ENCODE measurements at regions not wholly inside any gene's neighbourhood (a gene's known extent, or its start where the extent isn't known, plus 50 kb on each side); places are given as distances from the start of the nearest gene placed in this dataset.

- DNase-seq (ENCODE audit: low spot score) (no peak), ATAC-seq (no peak)
- H3K27ac Mint-ChIP-seq = no peak overlapping the region
- POLR2A ChIA-PET = no interaction called here
- peaks cover 7% of the 10 kb centered on the region for H3K36me3 Mint-ChIP-seq
- CTCF ChIA-PET = interaction anchor here (1.2 kb wide), 1 partner anchor 58 kb away, joined by 3 read pairs; no protein-coding TSS in a partner anchor
- H3K4me3 Mint-ChIP-seq = no peak overlapping the region
- peaks cover 19% of the 10 kb centered on the region for H3K4me1 Mint-ChIP-seq
- TF ChIP-seq ZNF671 (CRISPR knock-in tag; IDR thresholded peaks at IDR 0.05) (no peak), ESRRA (CRISPR knock-in tag; IDR thresholded peaks at IDR 0.05; ENCODE audit: borderline replicate concordance) (no peak), RELA (CRISPR knock-in tag; IDR thresholded peaks at IDR 0.05; ENCODE audit: borderline replicate concordance) (no peak), TCF7 (CRISPR knock-in tag; IDR thresholded peaks at IDR 0.05; ENCODE audit: low read depth) (no peak), SMAD4 (CRISPR knock-in tag; IDR thresholded peaks at IDR 0.05) (no peak), KAT7 (CRISPR knock-in tag; IDR thresholded peaks at IDR 0.05; ENCODE audit: borderline replicate concordance) (no peak), ZNF219 (CRISPR knock-in tag; IDR thresholded peaks at IDR 0.05; ENCODE audit: borderline replicate concordance) (no peak), ZBTB21 (CRISPR knock-in tag; IDR thresholded peaks at IDR 0.05; ENCODE audit: borderline replicate concordance) (no peak)
- H3K27me3 Mint-ChIP-seq (ENCODE audit: low read depth) = peaks cover 9% of the 10 kb centered on the region
- H3K9me3 Mint-ChIP-seq = peaks cover 18% of the 10 kb centered on the region
Measured at GRCh38 chr12:65660096-65660495, 164.2 kb upstream of the HMGA2 start.

- ATAC-seq = no peak
- TF ChIP-seq PREB (CRISPR knock-in tag; IDR thresholded peaks at IDR 0.05; ENCODE audit: borderline replicate concordance) (no peak), E2F1 (CRISPR knock-in tag; IDR thresholded peaks at IDR 0.05) (no peak), OVOL2 (CRISPR knock-in tag; IDR thresholded peaks at IDR 0.05; ENCODE audit: borderline replicate concordance) (no peak), ZSCAN18 (CRISPR knock-in tag; IDR thresholded peaks at IDR 0.05) (no peak), ETV6 (CRISPR knock-in tag; IDR thresholded peaks at IDR 0.05) (no peak), HMGA2 (CRISPR knock-in tag; IDR thresholded peaks at IDR 0.05) (no peak), HMGXB4 (CRISPR knock-in tag; IDR thresholded peaks at IDR 0.05) (no peak), ZNF219 (CRISPR knock-in tag; IDR thresholded peaks at IDR 0.05; ENCODE audit: borderline replicate concordance) (no peak), ARID4B (CRISPR knock-in tag; IDR thresholded peaks at IDR 0.05; ENCODE audit: borderline replicate concordance) (no peak), PRDM15 (CRISPR knock-in tag; IDR thresholded peaks at IDR 0.05) (no peak), GTF2I (CRISPR knock-in tag; conservative IDR thresholded peaks at IDR 0.05) (no peak), ZNF281 (CRISPR knock-in tag; IDR thresholded peaks at IDR 0.05) (no peak), KAT7 (CRISPR knock-in tag; IDR thresholded peaks at IDR 0.05; ENCODE audit: borderline replicate concordance) (no peak)
Measured at GRCh38 chr12:65660836-65661235, 163.4 kb upstream of the HMGA2 start.

More at GRCh38 chr12:65660836-65661235, 163.4 kb upstream of the HMGA2 start:
- H3K27ac Mint-ChIP-seq = no peak overlapping the region
- no peak for DNase-seq (ENCODE audit: low spot score)
- H3K36me3 Mint-ChIP-seq = peaks cover 8% of the 10 kb centered on the region
- peaks cover 9% of the 10 kb centered on the region for H3K27me3 Mint-ChIP-seq (ENCODE audit: low read depth)
- peaks cover 19% of the 10 kb centered on the region for H3K4me1 Mint-ChIP-seq
- H3K9me3 Mint-ChIP-seq = peaks cover 23% of the 10 kb centered on the region
- POLR2A ChIA-PET = no interaction called here
- CTCF ChIA-PET = no interaction called here
- no peak overlapping the region for H3K4me3 Mint-ChIP-seq
